Gastrocnemius medialis (tissue), 4 donors: ENCODE measurements at regions not wholly inside any gene's neighbourhood (a gene's known extent, or its start where the extent isn't known, plus 50 kb on each side); places are given as distances from the start of the nearest gene placed in this dataset.

Experiments
- ATAC-seq, 2 donors: fragments of 150-250 bp; one replicate each; pipeline ENCODE4 v1.9.1; 2016
- DNase-seq, 2 donors: peaks; one replicate each; pipeline ENCODE4 v3.0.0-alpha.2; 2019
- H3K27ac ChIP-seq, 4 donors: fragments of 200-600 bp; sonication (generic); 1 replicate in 1 of 4; 2 replicates in 3 of 4; pipeline ENCODE4 v1.5.1; 2016 to 2018; ENCODE audit warnings: mild to moderate bottlenecking in 2 of 4, moderate library complexity in 1 of 4
- H3K27me3 ChIP-seq, 3 donors: fragments of 200-600 bp; sonication (generic) in 2 of 3; 1 replicate in 1 of 3; 2 replicates in 2 of 3; pipeline versions ENCODE4 v1.5.1 to v1.6.0; 2016 to 2019; ENCODE audit warnings: mild to moderate bottlenecking in 1 of 3, moderate library complexity in 1 of 3
- H3K36me3 ChIP-seq, 2 donors: fragments of 200-600 bp; sonication (generic) in 1 of 2; one replicate each; pipeline ENCODE4 v1.5.1; 2017 to 2018
- H3K4me1 ChIP-seq, 2 donors: fragments of 200-600 bp; sonication (generic) in 1 of 2; one replicate each; pipeline ENCODE4 v1.5.1; 2016 to 2017; ENCODE audit warnings: mild to moderate bottlenecking in 2 of 2
- H3K4me3 ChIP-seq, 4 donors: fragments of 200-600 bp; sonication (generic) in 3 of 4; 1 replicate in 1 of 4; 2 replicates in 3 of 4; pipeline ENCODE4 v1.5.1; 2016 to 2019; ENCODE audit warnings: mild to moderate bottlenecking in 2 of 4
- H3K9me3 ChIP-seq, 3 donors: fragments of 200-600 bp; sonication (generic) in 2 of 3; 1 replicate in 1 of 3; 2 replicates in 2 of 3; pipeline ENCODE4 v1.5.1; 2016 to 2019
- CTCF ChIP-seq, 5 experiments: fragments of 450-650 bp in 3 of 5; fragments of 200-600 bp in 2 of 5; sonication (generic) in 2 of 5; IDR thresholded peaks in 4 of 5; conservative IDR thresholded peaks in 1 of 5; 1 replicate in 4 of 5; 2 replicates in 1 of 5; pipeline ENCODE4 v1.5.1; 2016 to 2019; ENCODE audit warnings: antibody characterized with exemption in 5 of 5, mild to moderate bottlenecking in 3 of 5, moderate library complexity in 3 of 5
- POLR2A ChIP-seq, 2 donors: fragments of 450-650 bp; IDR thresholded peaks; one replicate each; pipeline ENCODE4 v1.6.1; 2017; ENCODE audit warnings: antibody characterized with exemption in 2 of 2, mild to moderate bottlenecking in 2 of 2, moderate library complexity in 2 of 2
- in situ Hi-C, 4 donors: fragments of 200-750 bp; cut with MboI; loops; one replicate each; pipeline versions ENCODE4 v1.15.0 to v1.8.0; 2017; ENCODE audit warnings: low sequenced_read_pairs in 4 of 4
- intact Hi-C: fragments of 100-400 bp; cut with DNase I; formaldehyde crosslinking; loops from one replicate; pipeline ENCODE4 v1.15.1; 2023; ENCODE audit warnings: low total_unique reads

DNA sequence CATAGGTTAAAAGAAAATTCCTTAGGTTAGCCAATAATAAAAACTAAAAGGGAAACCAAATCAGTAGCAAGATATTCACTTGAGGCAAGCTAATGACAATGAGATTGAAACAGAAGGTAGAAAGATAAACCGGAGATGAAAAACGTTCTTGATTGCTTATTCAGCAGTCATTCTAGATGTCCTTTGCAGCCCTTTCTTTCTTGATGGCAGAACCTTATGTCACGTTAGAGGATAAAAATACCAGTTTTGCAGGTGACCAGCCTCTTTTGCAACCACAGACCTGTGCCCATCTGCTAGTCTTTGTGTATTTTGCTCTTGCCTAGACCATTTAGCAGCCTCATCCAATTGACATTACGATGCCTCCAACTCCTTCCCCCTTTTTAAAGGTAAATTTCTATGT lies 337.8 kb downstream of the DMAC1 start:
- DNase-seq (no peak), ATAC-seq (no peak)
- no peaks in the 10 kb centered on the region for H3K36me3 ChIP-seq
- H3K4me1 ChIP-seq = no peaks in the 10 kb centered on the region
- no peak for TF ChIP-seq CTCF (IDR thresholded peaks at IDR 0.05 in 4 of 5, conservative IDR thresholded peaks at IDR 0.05 in 1 of 5)
- TF ChIP-seq POLR2A (IDR thresholded peaks at IDR 0.05) = no peak
- intact Hi-C loops = no loop called here
- H3K4me3 ChIP-seq = no peak overlapping the region
- in situ Hi-C loops = no loop called here
- no peaks in the 10 kb centered on the region for H3K27me3 ChIP-seq
- no peaks in the 10 kb centered on the region for H3K9me3 ChIP-seq
- H3K27ac ChIP-seq = no peak overlapping the region

- Histone ChIP-seq H3K9me3 (no peaks in the 10 kb centered on the region), H3K27me3 (no peaks in the 10 kb centered on the region), H3K27ac (no peak overlapping the region), H3K4me1 (no peaks in the 10 kb centered on the region), H3K4me3 (no peak overlapping the region), H3K36me3 (no peaks in the 10 kb centered on the region)
- DNase-seq (no peak), ATAC-seq (no peak)
- in situ Hi-C loops (no loop called here), intact Hi-C loops (no loop called here)
- no peak for TF ChIP-seq POLR2A (IDR thresholded peaks at IDR 0.05)
- TF ChIP-seq CTCF (IDR thresholded peaks at IDR 0.05 in 4 of 5, conservative IDR thresholded peaks at IDR 0.05 in 1 of 5) = no peak
Observed at GRCh38 chr9:7456793-7457530, 342.6 kb downstream of the DMAC1 start.

- Histone ChIP-seq H3K4me1 (no peaks in the 10 kb centered on the region), H3K27me3 (no peaks in the 10 kb centered on the region), H3K4me3 (no peak overlapping the region), H3K36me3 (no peaks in the 10 kb centered on the region), H3K9me3 (no peaks in the 10 kb centered on the region), H3K27ac (no peak overlapping the region)
- TF ChIP-seq CTCF (IDR thresholded peaks at IDR 0.05 in 4 of 5, conservative IDR thresholded peaks at IDR 0.05 in 1 of 5) = no peak
- TF ChIP-seq POLR2A (IDR thresholded peaks at IDR 0.05) = no peak
- DNase-seq = no peak
- intact Hi-C loops (no loop called here), in situ Hi-C loops (no loop called here)
- ATAC-seq = no peak
Observed at GRCh38 chr9:7456377-7456776, 343.2 kb downstream of the DMAC1 start.

GRCh38 chr9:7454624-7455023 lies 345.0 kb downstream of the DMAC1 start:
- Histone ChIP-seq H3K27me3 (no peaks in the 10 kb centered on the region), H3K4me1 (no peaks in the 10 kb centered on the region), H3K27ac (no peak overlapping the region), H3K36me3 (no peaks in the 10 kb centered on the region), H3K9me3 (no peaks in the 10 kb centered on the region), H3K4me3 (no peak overlapping the region)
- DNase-seq = no peak
- TF ChIP-seq CTCF (IDR thresholded peaks at IDR 0.05 in 4 of 5, conservative IDR thresholded peaks at IDR 0.05 in 1 of 5) (no peak), POLR2A (IDR thresholded peaks at IDR 0.05) (no peak)
- in situ Hi-C loops (no loop called here), intact Hi-C loops (no loop called here)
- no peak for ATAC-seq

GRCh38 chr9:7452378-7452777 lies 347.2 kb downstream of the DMAC1 start:
- DNase-seq = no peak
- no peaks in the 10 kb centered on the region for H3K9me3 ChIP-seq
- no peak overlapping the region for H3K27ac ChIP-seq
- no peak overlapping the region for H3K4me3 ChIP-seq
- no peak for TF ChIP-seq POLR2A (IDR thresholded peaks at IDR 0.05)
- TF ChIP-seq CTCF (IDR thresholded peaks at IDR 0.05 in 4 of 5, conservative IDR thresholded peaks at IDR 0.05 in 1 of 5) = no peak
- intact Hi-C loops = no loop called here
- in situ Hi-C loops = no loop called here
- H3K27me3 ChIP-seq = no peaks in the 10 kb centered on the region
- no peak for ATAC-seq
- H3K4me1 ChIP-seq = no peaks in the 10 kb centered on the region
- no peaks in the 10 kb centered on the region for H3K36me3 ChIP-seq
